IPS-18a (cell line): ENCODE measurements at regions not wholly inside any gene's neighbourhood (a gene's known extent, or its start where the extent isn't known, plus 50 kb on each side); places are given as distances from the start of the nearest gene placed in this dataset.
"Not testable (repeated sequence)": the region's sequence is repeated elsewhere in the genome, so short reads cannot be mapped to it uniquely, and the experiment has no call there.

Experiments used
- H3K27ac ChIP-seq: one replicate; pipeline ENCODE4 v1.5.1; 2013; ENCODE audit warnings: low read length
- H3K27me3 ChIP-seq: one replicate; pipeline ENCODE4 v1.6.1; 2013; ENCODE audit warnings: mild to moderate bottlenecking, low read length; ENCODE audit not compliant: control insufficient read depth, insufficient read depth
- H3K36me3 ChIP-seq: one replicate; pipeline ENCODE4 v1.6.1; 2013; ENCODE audit warnings: low read depth, low read length; ENCODE audit not compliant: control insufficient read depth
- H3K4me1 ChIP-seq: one replicate; pipeline ENCODE4 v1.6.1; 2013; ENCODE audit warnings: low read depth, low read length; ENCODE audit not compliant: control insufficient read depth
- H3K4me3 ChIP-seq: one replicate; pipeline ENCODE4 v1.5.1; 2013; ENCODE audit warnings: low read length
- H3K9ac ChIP-seq: one replicate; pipeline ENCODE4 v1.6.1; 2013; ENCODE audit warnings: mild to moderate bottlenecking, low read length, moderate library complexity
- H3K9me3 ChIP-seq: one replicate; pipeline ENCODE4 v1.6.1; 2013; ENCODE audit warnings: low read depth, low read length; ENCODE audit not compliant: control insufficient read depth

GRCh38 chr11:127943763-127944162 is 643.6 kb downstream of the ETS1 start:
- H3K4me1 ChIP-seq, result no peaks in the 10 kb centered on the region
- no peaks in the 10 kb centered on the region for H3K9me3 ChIP-seq
- no peak overlapping the region for H3K4me3 ChIP-seq
- H3K9ac ChIP-seq, result no peak overlapping the region
- no peak overlapping the region for H3K27ac ChIP-seq
- no peaks in the 10 kb centered on the region for H3K36me3 ChIP-seq
- no peaks in the 10 kb centered on the region for H3K27me3 ChIP-seq

GRCh38 chr11:127943152-127943551 is 644.2 kb downstream of the ETS1 start:
- Histone ChIP-seq H3K27ac (no peak overlapping the region), H3K9ac (no peak overlapping the region), H3K4me3 (no peak overlapping the region), H3K36me3 (no peaks in the 10 kb centered on the region), H3K27me3 (no peaks in the 10 kb centered on the region), H3K4me1 (no peaks in the 10 kb centered on the region), H3K9me3 (no peaks in the 10 kb centered on the region)

GRCh38 chr11:127941554-127941953 is 645.8 kb downstream of the ETS1 start:
- H3K36me3 ChIP-seq, H3K27me3 ChIP-seq, H3K9me3 ChIP-seq, H3K4me3 ChIP-seq, H3K4me1 ChIP-seq, H3K9ac ChIP-seq, H3K27ac ChIP-seq: not testable (repeated sequence)

GRCh38 chr11:127939000-127939399 is 648.4 kb downstream of the ETS1 start:
- Histone ChIP-seq H3K36me3 (no peaks in the 10 kb centered on the region), H3K27me3 (no peaks in the 10 kb centered on the region), H3K4me3 (no peak overlapping the region), H3K9me3 (no peaks in the 10 kb centered on the region), H3K9ac (no peak overlapping the region), H3K4me1 (no peaks in the 10 kb centered on the region), H3K27ac (no peak overlapping the region)

- Histone ChIP-seq H3K27ac (no peak overlapping the region), H3K9me3 (no peaks in the 10 kb centered on the region), H3K4me1 (no peaks in the 10 kb centered on the region), H3K9ac (no peak overlapping the region), H3K36me3 (no peaks in the 10 kb centered on the region), H3K4me3 (no peak overlapping the region), H3K27me3 (no peaks in the 10 kb centered on the region)
Measured at GRCh38 chr11:127935081-127935480, 652.3 kb downstream of the ETS1 start.

- not testable (repeated sequence) for H3K9me3 ChIP-seq, H3K9ac ChIP-seq, H3K27me3 ChIP-seq, H3K27ac ChIP-seq, H3K4me1 ChIP-seq, H3K4me3 ChIP-seq, H3K36me3 ChIP-seq
Measured at GRCh38 chr11:127933961-127934360, 653.4 kb downstream of the ETS1 start.

GRCh38 chr11:127931803-127932202 is 655.6 kb downstream of the ETS1 start:
- H3K4me3 ChIP-seq, result no peak overlapping the region
- no peaks in the 10 kb centered on the region for H3K9me3 ChIP-seq
- H3K9ac ChIP-seq, result no peak overlapping the region
- H3K4me1 ChIP-seq, result no peaks in the 10 kb centered on the region
- H3K27me3 ChIP-seq, result no peaks in the 10 kb centered on the region
- no peak overlapping the region for H3K27ac ChIP-seq
- H3K36me3 ChIP-seq, result no peaks in the 10 kb centered on the region

GRCh38 chr11:127926721-127927120 is 660.6 kb downstream of the ETS1 start:
- no peaks in the 10 kb centered on the region for H3K27me3 ChIP-seq
- H3K9ac ChIP-seq, result no peak overlapping the region

GRCh38 chr11:127925475-127925874 is 661.9 kb downstream of the ETS1 start:
- Histone ChIP-seq H3K4me3 (no peak overlapping the region), H3K27me3 (no peaks in the 10 kb centered on the region), H3K36me3 (no peaks in the 10 kb centered on the region), H3K27ac (no peak overlapping the region), H3K4me1 (no peaks in the 10 kb centered on the region), H3K9me3 (no peaks in the 10 kb centered on the region), H3K9ac (no peak overlapping the region)

More at GRCh38 chr11:127926721-127927120, 660.6 kb downstream of the ETS1 start:
- H3K4me3 ChIP-seq, result no peak overlapping the region
- H3K9me3 ChIP-seq, result no peaks in the 10 kb centered on the region
- no peak overlapping the region for H3K27ac ChIP-seq
- H3K4me1 ChIP-seq, result no peaks in the 10 kb centered on the region
- no peaks in the 10 kb centered on the region for H3K36me3 ChIP-seq

- Histone ChIP-seq H3K36me3 (no peaks in the 10 kb centered on the region), H3K4me3 (no peak overlapping the region), H3K9me3 (peaks cover 16% of the 10 kb centered on the region), H3K27ac (no peak overlapping the region), H3K9ac (no peak overlapping the region), H3K27me3 (no peaks in the 10 kb centered on the region), H3K4me1 (no peaks in the 10 kb centered on the region)
Measured at GRCh38 chr11:127919206-127920000, 668.0 kb downstream of the ETS1 start.

- H3K36me3 ChIP-seq, result no peaks in the 10 kb centered on the region
- no peaks in the 10 kb centered on the region for H3K4me1 ChIP-seq
- no peak overlapping the region for H3K9ac ChIP-seq
- H3K9me3 ChIP-seq, result peaks cover 11% of the 10 kb centered on the region
- H3K27ac ChIP-seq, result no peak overlapping the region
- H3K4me3 ChIP-seq, result no peak overlapping the region
- H3K27me3 ChIP-seq, result no peaks in the 10 kb centered on the region
Measured at GRCh38 chr11:127902382-127902781, 685.0 kb downstream of the ETS1 start.
